ENCODE measurements at regions not wholly inside any gene's neighbourhood (a gene's known extent, or its start where the extent isn't known, plus 50 kb on each side); places are given as distances from the start of the nearest gene placed in this dataset.

DNA sequence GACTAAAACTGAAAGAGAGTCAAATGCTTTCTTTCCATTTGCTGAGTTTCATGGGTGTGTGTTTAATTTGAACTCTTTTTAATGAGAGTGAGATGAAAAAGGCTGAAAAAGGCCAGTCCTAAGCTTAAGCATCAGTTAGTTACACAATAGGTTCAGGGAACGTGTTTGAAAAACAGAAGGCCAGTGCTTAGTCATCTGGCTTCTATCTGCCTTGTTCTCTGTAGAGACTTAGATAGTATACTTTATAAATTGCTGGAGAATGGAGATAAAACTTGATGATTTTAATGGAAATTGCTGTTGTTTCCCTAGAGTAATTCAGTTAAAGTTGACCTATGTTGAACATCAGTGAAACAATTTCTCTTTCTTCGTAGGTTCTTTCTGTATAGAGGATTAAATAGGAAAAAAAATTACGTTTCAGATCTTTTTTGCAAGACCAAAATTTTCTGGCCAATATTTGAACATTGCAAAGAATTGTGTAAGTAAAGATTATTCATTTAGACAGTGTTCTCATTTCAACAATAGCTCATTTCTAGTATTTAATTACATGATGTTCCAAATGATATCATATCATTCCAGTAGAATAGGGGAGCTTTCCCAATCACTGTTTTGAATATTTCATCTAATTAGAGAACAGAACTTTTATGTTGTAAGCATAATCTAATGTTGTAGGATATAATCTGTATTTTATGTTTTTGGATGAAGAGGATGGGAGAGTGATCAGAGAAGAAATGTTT lies 1088.8 kb downstream of the ADGRL3 start:
- no peak for TF ChIP-seq POLR2AphosphoS5 (IDR thresholded peaks at IDR 0.05)
- no peak for TF ChIP-seq CTCF (IDR thresholded peaks at IDR 0.05)
- no peak for TF ChIP-seq POLR2A (IDR thresholded peaks at IDR 0.05)
